H1 (cell line): ENCODE measurements at regions not wholly inside any gene's neighbourhood (a gene's known extent, or its start where the extent isn't known, plus 50 kb on each side); places are given as distances from the start of the nearest gene placed in this dataset.

Source experiments
- CTCF ChIA-PET: fragments of 300-600 bp; sonication (Branson Sonifier 250); formaldehyde crosslinking; loops from one replicate; lab custom pipeline; 2021; ENCODE audit not compliant: partially characterized antibody; lab: Charles Lee
- POLR2A ChIA-PET: fragments of 300-600 bp; sonication (Branson Sonifier 250); formaldehyde crosslinking; loops from one replicate; lab custom pipeline; 2021; ENCODE audit warnings: inconsistent platforms; ENCODE audit not compliant: partially characterized antibody; lab: Charles Lee
- DNase-seq, 2 experiments: peaks; one replicate each; pipeline versions ENCODE4 v3.0.0 to v3.0.0-alpha.2; 2010 to 2022; ENCODE audit warnings: low spot score in 2 of 2, low read depth in 1 of 2, mixed read lengths in 1 of 2
- FAIRE-seq: peaks from 2 replicates; lab custom pipeline; 2011; peaks lifted over from hg19 to GRCh38; lab: Jason Lieb, UNC
- H2AFZ ChIP-seq: 2 replicates; pipeline ENCODE4 v1.8.1; 2012; ENCODE audit warnings: low read length, inconsistent platforms
- H2AK5ac ChIP-seq: 2 replicates; pipeline ENCODE4 v1.6.1; 2013; ENCODE audit warnings: low read depth, low read length
- H2BK120ac ChIP-seq: replicated peaks from 2 replicates; pipeline ENCODE3; 2013; ENCODE audit warnings: low read depth, low read length, inconsistent platforms
- H2BK12ac ChIP-seq: 2 replicates; pipeline ENCODE4 v1.6.1; 2013; ENCODE audit warnings: low read depth, low read length
- H2BK15ac ChIP-seq: 2 replicates; pipeline ENCODE4 v1.6.1; 2013; ENCODE audit warnings: low read length
- H2BK20ac ChIP-seq: 2 replicates; pipeline ENCODE4 v1.6.1; 2013; ENCODE audit warnings: low read length
- H2BK5ac ChIP-seq: 2 replicates; pipeline ENCODE4 v1.6.1; 2013; ENCODE audit warnings: low read depth, low read length
- H3K14ac ChIP-seq: 2 replicates; pipeline ENCODE4 v1.6.1; 2013; ENCODE audit warnings: inconsistent platforms; ENCODE audit not compliant: insufficient read length
- H3K18ac ChIP-seq: 2 replicates; pipeline ENCODE4 v1.6.1; 2013; ENCODE audit warnings: low read length; ENCODE audit errors: extremely low read depth
- H3K23ac ChIP-seq: 2 replicates; pipeline ENCODE4 v1.6.1; 2013; ENCODE audit warnings: inconsistent platforms; ENCODE audit not compliant: insufficient read length
- H3K23me2 ChIP-seq: 2 replicates; pipeline ENCODE4 v1.6.1; 2013; ENCODE audit warnings: low read depth, low read length
- H3K27ac ChIP-seq: 2 replicates; pipeline ENCODE4 v1.6.1; 2011; ENCODE audit warnings: low read depth, low read length, inconsistent platforms
- H3K27me3 ChIP-seq, 4 experiments: replicated peaks in 1 of 4; 1 replicate in 1 of 4; 2 replicates in 3 of 4; pipeline versions ENCODE4 v1.6.1 to v1.8.1; 2011 to 2013; ENCODE audit warnings: low read length in 3 of 4, mild to moderate bottlenecking in 3 of 4, inconsistent platforms in 2 of 4, mixed read lengths in 2 of 4, moderate library complexity in 1 of 4; ENCODE audit not compliant: control insufficient read depth in 3 of 4, insufficient read depth in 3 of 4; ENCODE audit errors: extremely low read depth in 1 of 4
- H3K36me3 ChIP-seq, 4 experiments: 2 replicates each; pipeline versions ENCODE4 v1.6.1 to v1.8.1; 2011 to 2013; ENCODE audit warnings: mild to moderate bottlenecking in 4 of 4, low read length in 3 of 4, moderate library complexity in 2 of 4, control low read depth in 1 of 4, inconsistent platforms in 1 of 4; ENCODE audit not compliant: insufficient read depth in 4 of 4, control insufficient read depth in 2 of 4
- H3K4ac ChIP-seq: replicated peaks from 2 replicates; pipeline ENCODE3; 2013; ENCODE audit warnings: low read length, low read depth, mixed read lengths, inconsistent platforms; ENCODE audit not compliant: insufficient read length
- H3K4me1 ChIP-seq, 4 experiments: replicated peaks in 1 of 4; 1 replicate in 1 of 4; 2 replicates in 3 of 4; pipeline versions ENCODE4 v1.6.1 to v1.8.1; 2011 to 2013; ENCODE audit warnings: low read length in 3 of 4, inconsistent platforms in 2 of 4, mixed read lengths in 1 of 4; ENCODE audit not compliant: insufficient read depth in 4 of 4, control insufficient read depth in 3 of 4
- H3K4me2 ChIP-seq, 2 experiments: 2 replicates each; pipeline versions ENCODE4 v1.6.1 to v1.8.1; 2011 to 2013; ENCODE audit warnings: low read depth in 2 of 2, low read length in 2 of 2, control low read depth in 1 of 2, inconsistent platforms in 1 of 2, mild to moderate bottlenecking in 1 of 2; ENCODE audit not compliant: insufficient read depth in 1 of 2
- H3K4me3 ChIP-seq, 4 experiments: fragments of 200-600, 300-600 bp in 1 of 4; sonication (generic), shearing (Covaris generic), sonication (Bioruptor Twin) in 1 of 4; 2 replicates each; pipeline versions ENCODE4 v1.5.1 to v1.8.1; 2011 to 2016; ENCODE audit warnings: low read length in 4 of 4, low read depth in 3 of 4, control low read depth in 2 of 4, inconsistent platforms in 2 of 4, mild to moderate bottlenecking in 2 of 4, mixed read lengths in 1 of 4, moderate library complexity in 1 of 4; ENCODE audit not compliant: insufficient read depth in 2 of 4; ENCODE audit errors: extremely low read depth in 1 of 4
- H3K56ac ChIP-seq: replicated peaks from 2 replicates; pipeline ENCODE3; 2013; ENCODE audit warnings: low read depth, mild to moderate bottlenecking, mixed read lengths, low read length, inconsistent platforms; ENCODE audit not compliant: insufficient read length
- H3K79me1 ChIP-seq: 2 replicates; pipeline ENCODE4 v1.6.1; 2013; ENCODE audit warnings: low read depth, low read length, control low read depth
- H3K79me2 ChIP-seq, 2 experiments: 2 replicates each; pipeline versions ENCODE4 v1.6.1 to v1.8.1; 2012 to 2013; ENCODE audit warnings: low read length in 2 of 2, mild to moderate bottlenecking in 2 of 2, inconsistent platforms in 1 of 2; ENCODE audit not compliant: insufficient read depth in 2 of 2, control insufficient read depth in 1 of 2
- H3K9ac ChIP-seq, 4 experiments: replicated peaks in 1 of 4; 1 replicate in 1 of 4; 2 replicates in 3 of 4; pipeline versions ENCODE4 v1.6.1 to v1.8.1; 2011 to 2013; ENCODE audit warnings: low read depth in 3 of 4, low read length in 3 of 4, control low read depth in 2 of 4, mild to moderate bottlenecking in 2 of 4, moderate library complexity in 2 of 4, inconsistent platforms in 1 of 4; ENCODE audit errors: extremely low read depth in 1 of 4
- H3K9me3 ChIP-seq, 2 experiments: 2 replicates each; pipeline versions ENCODE4 v1.6.1 to v1.8.1; 2012 to 2013; ENCODE audit warnings: mild to moderate bottlenecking in 2 of 2, moderate library complexity in 2 of 2, control low read depth in 1 of 2, inconsistent platforms in 1 of 2, low read depth in 1 of 2, low read length in 1 of 2, mixed read lengths in 1 of 2; ENCODE audit not compliant: insufficient read depth in 2 of 2
- H4K20me1 ChIP-seq, 2 experiments: replicated peaks in 1 of 2; 2 replicates each; pipeline versions ENCODE3 to v1.8.1; 2011 to 2013; ENCODE audit warnings: inconsistent platforms in 2 of 2, low read length in 2 of 2, mild to moderate bottlenecking in 1 of 2; ENCODE audit not compliant: insufficient read depth in 2 of 2, control insufficient read depth in 1 of 2
- H4K5ac ChIP-seq: 2 replicates; pipeline ENCODE4 v1.6.1; 2013; ENCODE audit warnings: low read length, low read depth, mixed read lengths, inconsistent platforms; ENCODE audit not compliant: insufficient read length
- H4K8ac ChIP-seq: 2 replicates; pipeline ENCODE4 v1.8.0; 2013; ENCODE audit warnings: mild to moderate bottlenecking, moderate library complexity, low read length, inconsistent platforms; ENCODE audit not compliant: insufficient read depth; ENCODE audit errors: extremely low read depth
- H4K91ac ChIP-seq: replicated peaks from 2 replicates; pipeline ENCODE3; 2013; ENCODE audit warnings: low read length, mixed read lengths, inconsistent platforms; ENCODE audit not compliant: insufficient read length
- CEBPB ChIP-seq: IDR thresholded peaks from 2 replicates; pipeline ENCODE4 v1.6.1; 2012; ENCODE audit warnings: low read depth, low read length
- HDAC2 ChIP-seq, 2 experiments: fragments of 300-600 bp in 1 of 2; sonication (generic) in 1 of 2; IDR thresholded peaks; 2 replicates each; pipeline ENCODE4 v1.6.1; 2011 to 2012; ENCODE audit warnings: low read depth in 2 of 2, low read length in 2 of 2, mild to moderate bottlenecking in 2 of 2, moderate library complexity in 2 of 2, borderline replicate concordance in 1 of 2, inconsistent platforms in 1 of 2
- KDM1A ChIP-seq: fragments of 200-600, 300-600 bp; sonication (generic); IDR thresholded peaks from 2 replicates; pipeline ENCODE4 v1.7.1; 2016; ENCODE audit warnings: mild to moderate bottlenecking, low read length, borderline replicate concordance
- MAX ChIP-seq: IDR thresholded peaks from 2 replicates; pipeline ENCODE4 v1.6.1; 2012; ENCODE audit warnings: inconsistent platforms
- NRF1 ChIP-seq: IDR thresholded peaks from 2 replicates; pipeline ENCODE4 v1.6.1; 2011; ENCODE audit warnings: mild to moderate bottlenecking, low read depth, low read length, improper control_type of control experiment
- POLR2AphosphoS5 ChIP-seq: IDR thresholded peaks from 2 replicates; pipeline ENCODE4 v1.6.1; 2011; ENCODE audit warnings: low read depth, low read length
- RXRA ChIP-seq: IDR thresholded peaks from 2 replicates; pipeline ENCODE4 v1.6.1; 2011; ENCODE audit warnings: low read depth, mild to moderate bottlenecking, low read length, moderate library complexity; ENCODE audit not compliant: insufficient read depth
- SIRT6 ChIP-seq: IDR thresholded peaks from one replicate; pipeline ENCODE4 v1.7.1; 2012; ENCODE audit warnings: low read length, inconsistent platforms
- TEAD4 ChIP-seq: IDR thresholded peaks from 2 replicates; pipeline ENCODE4 v1.6.1; 2012; ENCODE audit warnings: low read depth, low read length, inconsistent platforms, mixed read lengths

- no peak overlapping the region for H3K9ac ChIP-seq
These were observed 201.7 kb upstream of the CHRM3 start for GRCh38 chr1:239184561-239185244.

More at GRCh38 chr1:239184561-239185244, 201.7 kb upstream of the CHRM3 start:
- no peak overlapping the region for H3K23ac ChIP-seq
- DNase-seq (no peak), FAIRE-seq (no peak)
- no peaks in the 10 kb centered on the region for H3K4me1 ChIP-seq
- H3K79me1 ChIP-seq, result no peaks in the 10 kb centered on the region
- H3K4me2 ChIP-seq, result no peak overlapping the region
- H3K4ac ChIP-seq, result no peak overlapping the region
- TF ChIP-seq TEAD4 (no peak), RXRA (no peak), MAX (no peak), CEBPB (no peak), SIRT6 (no peak), KDM1A (no peak), POLR2AphosphoS5 (no peak), NRF1 (no peak), HDAC2 (IDR thresholded peaks at IDR 0.05; ENCODE audit: borderline replicate concordance in 1 of 2, low read depth in 2 of 2, low read length in 2 of 2) (no peak)
- no peaks in the 10 kb centered on the region for H4K20me1 ChIP-seq
- H3K4me3 ChIP-seq, result no peak overlapping the region
- no peaks in the 10 kb centered on the region for H3K23me2 ChIP-seq
- H3K27me3 ChIP-seq, result no peaks in the 10 kb centered on the region
- H2BK12ac ChIP-seq, result no peak overlapping the region
- no peak overlapping the region for H3K18ac ChIP-seq
- no peak overlapping the region for H2AFZ ChIP-seq
- no peak overlapping the region for H2BK5ac ChIP-seq
- POLR2A ChIA-PET, result no interaction called here
- H2BK120ac ChIP-seq, result no peak overlapping the region
- H3K79me2 ChIP-seq, result no peaks in the 10 kb centered on the region
- H4K5ac ChIP-seq, result no peak overlapping the region
- H4K8ac ChIP-seq, result no peak overlapping the region
- H2AK5ac ChIP-seq, result no peak overlapping the region
- no peak overlapping the region for H2BK15ac ChIP-seq
- CTCF ChIA-PET, result no interaction called here
- no peak overlapping the region for H4K91ac ChIP-seq
- H2BK20ac ChIP-seq, result no peak overlapping the region
- no peaks in the 10 kb centered on the region for H3K36me3 ChIP-seq
- H3K56ac ChIP-seq, result no peak overlapping the region
- H3K27ac ChIP-seq, result no peak overlapping the region
- H3K14ac ChIP-seq, result no peak overlapping the region
- H3K9me3 ChIP-seq, result no peaks in the 10 kb centered on the region
